ENCODE measurements at regions not wholly inside any gene's neighbourhood (a gene's known extent, or its start where the extent isn't known, plus 50 kb on each side); places are given as distances from the start of the nearest gene placed in this dataset.

DNA sequence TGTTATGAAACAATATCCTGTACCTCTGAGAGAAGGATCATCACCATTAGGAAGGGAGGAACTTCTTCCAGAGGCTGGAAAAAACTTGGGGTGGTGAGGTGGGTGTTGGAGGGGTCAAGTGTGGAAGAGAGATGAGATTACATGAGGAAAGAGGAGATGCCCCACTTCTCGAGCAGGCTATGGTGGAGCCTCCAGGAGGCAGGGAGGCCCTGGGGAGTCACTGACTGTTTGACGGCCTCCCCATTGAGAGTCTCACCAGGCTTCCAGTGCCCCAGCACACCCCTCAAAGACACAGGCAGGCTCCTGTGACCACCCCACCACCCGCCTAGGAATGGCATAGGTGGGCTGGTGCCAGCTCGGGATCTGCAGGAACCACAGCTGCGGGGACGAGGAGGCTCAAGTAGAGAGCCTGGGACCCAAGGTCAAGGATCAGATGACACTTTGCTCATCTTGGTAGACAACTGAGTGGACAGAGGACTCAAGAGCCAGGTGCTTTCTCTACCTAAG lies 185.3 kb upstream of the GDF10 start:
- Histone ChIP-seq H3K9me3 (ENCODE audit: low read length) (no peaks in the 10 kb centered on the region), H3K79me2 (ENCODE audit: low read length) (no peaks in the 10 kb centered on the region), H3K9ac (ENCODE audit: low read length) (no peak overlapping the region), H3K9me2 (replicated peaks; ENCODE audit: low read length) (no peaks in the 10 kb centered on the region), H4K20me1 (ENCODE audit: low read length) (no peaks in the 10 kb centered on the region), H2AFZ (ENCODE audit: low read length) (no peak overlapping the region), H3K4me2 (ENCODE audit: low read length) (no peak overlapping the region), H3K27me3 (ENCODE audit: low read length) (peaks cover 14% of the 10 kb centered on the region; the same call in 1 of the 2 replicates), H3K27ac (ENCODE audit: low read length) (no peak overlapping the region), H3F3A (ENCODE audit: low read length, unreplicated experiment) (no peaks in the 10 kb centered on the region), H3K4me1 (ENCODE audit: insufficient read depth, low read length) (no peaks in the 10 kb centered on the region), H3K36me3 (ENCODE audit: low read depth, low read length) (no peaks in the 10 kb centered on the region), H3K4me3 (ENCODE audit: low read length) (no peak overlapping the region)
- intact Hi-C loops (cut with micrococcal nuclease), result no loop called here
- POLR2A ChIA-PET (ENCODE audit: unreplicated experiment), result no interaction called here
- ATAC-seq, result no peak
- no peak for DNase-seq
- no TSS peak for BruUV-seq (replicated peaks)
- TF ChIP-seq EZH2phosphoT487 (IDR thresholded peaks at IDR 0.05; ENCODE audit: borderline replicate concordance, low read length), result no peak
- TF ChIP-seq, protein P1, sequence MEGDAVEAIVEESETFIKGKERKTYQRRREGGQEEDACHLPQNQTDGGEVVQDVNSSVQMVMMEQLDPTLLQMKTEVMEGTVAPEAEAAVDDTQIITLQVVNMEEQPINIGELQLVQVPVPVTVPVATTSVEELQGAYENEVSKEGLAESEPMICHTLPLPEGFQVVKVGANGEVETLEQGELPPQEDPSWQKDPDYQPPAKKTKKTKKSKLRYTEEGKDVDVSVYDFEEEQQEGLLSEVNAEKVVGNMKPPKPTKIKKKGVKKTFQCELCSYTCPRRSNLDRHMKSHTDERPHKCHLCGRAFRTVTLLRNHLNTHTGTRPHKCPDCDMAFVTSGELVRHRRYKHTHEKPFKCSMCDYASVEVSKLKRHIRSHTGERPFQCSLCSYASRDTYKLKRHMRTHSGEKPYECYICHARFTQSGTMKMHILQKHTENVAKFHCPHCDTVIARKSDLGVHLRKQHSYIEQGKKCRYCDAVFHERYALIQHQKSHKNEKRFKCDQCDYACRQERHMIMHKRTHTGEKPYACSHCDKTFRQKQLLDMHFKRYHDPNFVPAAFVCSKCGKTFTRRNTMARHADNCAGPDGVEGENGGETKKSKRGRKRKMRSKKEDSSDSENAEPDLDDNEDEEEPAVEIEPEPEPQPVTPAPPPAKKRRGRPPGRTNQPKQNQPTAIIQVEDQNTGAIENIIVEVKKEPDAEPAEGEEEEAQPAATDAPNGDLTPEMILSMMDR (conservative IDR thresholded peaks at IDR 0.05; ENCODE audit: low read depth, low read length), result no peak
- no peak for TF ChIP-seq EZH2 (IDR thresholded peaks at IDR 0.05; ENCODE audit: low read length, unreplicated experiment)
- CTCF ChIA-PET, result no interaction called here

DNA sequence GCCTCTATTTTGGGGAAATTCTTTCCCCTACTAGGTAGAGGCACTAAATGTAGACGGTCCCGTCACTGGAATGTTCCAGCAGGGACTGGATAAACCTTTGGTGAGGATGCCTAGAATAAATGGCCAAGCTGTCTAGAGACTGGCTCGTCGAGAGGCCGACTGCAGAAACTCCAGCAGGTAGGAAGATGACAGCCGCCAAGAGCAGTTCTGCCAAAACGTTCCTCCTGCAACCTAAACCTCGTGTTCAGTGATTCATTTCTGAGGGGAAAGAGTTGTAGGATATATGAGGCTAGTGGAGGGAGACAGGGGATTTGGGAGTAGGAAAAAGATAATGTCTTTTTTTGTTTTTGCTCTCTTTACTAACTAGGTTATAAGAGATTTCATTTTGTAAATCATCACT lies 184.7 kb upstream of the GDF10 start:
- Histone ChIP-seq H3K9ac (ENCODE audit: low read length) (no peak overlapping the region), H3K4me1 (ENCODE audit: insufficient read depth, low read length) (no peaks in the 10 kb centered on the region), H3K36me3 (ENCODE audit: low read depth, low read length) (no peaks in the 10 kb centered on the region), H3K4me2 (ENCODE audit: low read length) (no peak overlapping the region), H3K27ac (ENCODE audit: low read length) (no peak overlapping the region), H3K27me3 (ENCODE audit: low read length) (peaks cover 14% of the 10 kb centered on the region; the same call in 1 of the 2 replicates), H4K20me1 (ENCODE audit: low read length) (no peaks in the 10 kb centered on the region), H2AFZ (ENCODE audit: low read length) (no peak overlapping the region), H3K4me3 (ENCODE audit: low read length) (no peak overlapping the region), H3K9me2 (replicated peaks; ENCODE audit: low read length) (no peaks in the 10 kb centered on the region), H3F3A (ENCODE audit: low read length, unreplicated experiment) (no peaks in the 10 kb centered on the region), H3K79me2 (ENCODE audit: low read length) (no peaks in the 10 kb centered on the region), H3K9me3 (ENCODE audit: low read length) (no peaks in the 10 kb centered on the region)
- CTCF ChIA-PET, result no interaction called here
- ATAC-seq (no peak), DNase-seq (no peak)
- intact Hi-C loops (cut with micrococcal nuclease), result no loop called here
- POLR2A ChIA-PET (ENCODE audit: unreplicated experiment), result no interaction called here
- no peak for TF ChIP-seq EZH2phosphoT487 (IDR thresholded peaks at IDR 0.05; ENCODE audit: borderline replicate concordance, low read length)
- no peak for TF ChIP-seq EZH2 (IDR thresholded peaks at IDR 0.05; ENCODE audit: low read length, unreplicated experiment)
- TF ChIP-seq, protein P1 (conservative IDR thresholded peaks at IDR 0.05; ENCODE audit: low read depth, low read length), result no peak
- BruUV-seq (replicated peaks), result no TSS peak

DNA sequence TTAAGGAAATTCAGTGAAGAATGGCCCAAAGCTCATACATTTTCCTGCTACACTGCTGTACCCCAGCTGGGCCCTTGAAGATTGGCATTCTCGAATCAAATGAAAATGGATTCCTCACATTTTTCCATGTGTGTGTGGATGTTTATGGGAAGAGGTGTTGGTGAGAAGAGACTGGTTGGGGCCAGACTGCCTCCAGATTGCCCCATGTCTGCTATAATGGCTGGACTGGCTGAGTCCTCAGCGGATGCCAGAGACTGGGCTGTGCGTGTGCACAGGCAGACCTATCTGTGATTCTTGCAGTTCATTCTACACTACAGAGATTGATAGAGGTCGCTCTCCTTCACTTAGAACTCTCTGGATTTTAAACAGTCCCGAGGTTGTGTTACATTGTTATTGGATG lies 183.6 kb upstream of the GDF10 start:
- no peak overlapping the region for H3K27ac ChIP-seq (ENCODE audit: low read length)

More for the DNA sequence above, 183.6 kb upstream of the GDF10 start:
- no peaks in the 10 kb centered on the region for H3K36me3 ChIP-seq (ENCODE audit: low read depth, low read length)
- no peaks in the 10 kb centered on the region for H4K20me1 ChIP-seq (ENCODE audit: low read length)
- intact Hi-C loops (cut with micrococcal nuclease), result no loop called here
- H3K4me2 ChIP-seq (ENCODE audit: low read length), result no peak overlapping the region
- no peaks in the 10 kb centered on the region for H3F3A ChIP-seq (ENCODE audit: low read length, unreplicated experiment)
- no peaks in the 10 kb centered on the region for H3K9me3 ChIP-seq (ENCODE audit: low read length)
- H3K4me3 ChIP-seq (ENCODE audit: low read length), result no peak overlapping the region
- H3K79me2 ChIP-seq (ENCODE audit: low read length), result no peaks in the 10 kb centered on the region
- CTCF ChIA-PET, result no interaction called here
- H3K9me2 ChIP-seq (replicated peaks; ENCODE audit: low read length), result no peaks in the 10 kb centered on the region
- H3K4me1 ChIP-seq (ENCODE audit: insufficient read depth, low read length), result no peaks in the 10 kb centered on the region
- no peak overlapping the region for H3K9ac ChIP-seq (ENCODE audit: low read length)
- peaks cover 25% of the 10 kb centered on the region for H3K27me3 ChIP-seq (ENCODE audit: low read length)
- ATAC-seq, result no peak
- no peak for DNase-seq
- no peak overlapping the region for H2AFZ ChIP-seq (ENCODE audit: low read length)
- POLR2A ChIA-PET (ENCODE audit: unreplicated experiment), result no interaction called here
- no TSS peak for BruUV-seq (replicated peaks)
- TF ChIP-seq, protein P1 (conservative IDR thresholded peaks at IDR 0.05; ENCODE audit: low read depth, low read length), result no peak
- no peak for TF ChIP-seq EZH2phosphoT487 (IDR thresholded peaks at IDR 0.05; ENCODE audit: borderline replicate concordance, low read length)
- no peak for TF ChIP-seq EZH2 (IDR thresholded peaks at IDR 0.05; ENCODE audit: low read length, unreplicated experiment)
